ENCODE measurements at regions not wholly inside any gene's neighbourhood (a gene's known extent, or its start where the extent isn't known, plus 50 kb on each side); places are given as distances from the start of the nearest gene placed in this dataset.

GRCh38 chr2:34416856-34417255, 817.8 kb upstream of the FAM98A start:
- DNase-seq (ENCODE audit: low spot score) = no peak

GRCh38 chr2:34414856-34415255, 815.8 kb upstream of the FAM98A start:
- DNase-seq (ENCODE audit: low spot score) = no peak

- DNase-seq (ENCODE audit: low spot score) = no peak
Observed at GRCh38 chr2:34408100-34408499, 809.0 kb upstream of the FAM98A start.

GRCh38 chr2:34403512-34403911, 804.4 kb upstream of the FAM98A start:
- no peak for DNase-seq (ENCODE audit: low spot score)

- no peak for DNase-seq (ENCODE audit: low spot score)
Observed at GRCh38 chr2:34402376-34402775, 803.3 kb upstream of the FAM98A start.

- DNase-seq (ENCODE audit: low spot score) = no peak
Observed at GRCh38 chr2:34401186-34401585, 802.1 kb upstream of the FAM98A start.

- DNase-seq (ENCODE audit: low spot score) = no peak
Observed at GRCh38 chr2:34388446-34388845, 789.3 kb upstream of the FAM98A start.

- DNase-seq (ENCODE audit: low spot score) = no peak
Observed at GRCh38 chr2:34387536-34387935, 788.4 kb upstream of the FAM98A start.

GRCh38 chr2:34379586-34379985, 780.5 kb upstream of the FAM98A start:
- no peak for DNase-seq (ENCODE audit: low spot score)

GRCh38 chr2:34373586-34374233, 774.6 kb upstream of the FAM98A start:
- no peak for DNase-seq (ENCODE audit: low spot score)

GRCh38 chr2:34372967-34373366, 773.9 kb upstream of the FAM98A start:
- no peak for DNase-seq (ENCODE audit: low spot score)

- no peak for DNase-seq (ENCODE audit: low spot score)
Observed at GRCh38 chr2:34371711-34372110, 772.6 kb upstream of the FAM98A start.

- no peak for DNase-seq (ENCODE audit: low spot score)
Observed at GRCh38 chr2:34368304-34368703, 769.2 kb upstream of the FAM98A start.

- DNase-seq (ENCODE audit: low spot score) = no peak
Observed at GRCh38 chr2:34365932-34366331, 766.8 kb upstream of the FAM98A start.

GRCh38 chr2:34365512-34365911, 766.4 kb upstream of the FAM98A start:
- no peak for DNase-seq (ENCODE audit: low spot score)

GRCh38 chr2:34353509-34354113, 754.5 kb upstream of the FAM98A start:
- no peak for DNase-seq (ENCODE audit: low spot score)

- DNase-seq (ENCODE audit: low spot score) = no peak
Observed at GRCh38 chr2:34349527-34349926, 750.4 kb upstream of the FAM98A start.

GRCh38 chr2:34345030-34345429, 745.9 kb upstream of the FAM98A start:
- no peak for DNase-seq (ENCODE audit: low spot score)

- DNase-seq (ENCODE audit: low spot score) = no peak
Observed at GRCh38 chr2:34340307-34340706, 741.2 kb upstream of the FAM98A start.

- no peak for DNase-seq (ENCODE audit: low spot score)
Observed at GRCh38 chr2:34337735-34338134, 738.6 kb upstream of the FAM98A start.

- no peak for DNase-seq (ENCODE audit: low spot score)
Observed at GRCh38 chr2:34332813-34333212, 733.7 kb upstream of the FAM98A start.

GRCh38 chr2:34320056-34320455, 721.0 kb upstream of the FAM98A start:
- DNase-seq (ENCODE audit: low spot score) = no peak

- DNase-seq (ENCODE audit: low spot score) = no peak
Observed at GRCh38 chr2:34317797-34318196, 718.7 kb upstream of the FAM98A start.

GRCh38 chr2:34316788-34317187, 717.7 kb upstream of the FAM98A start:
- DNase-seq (ENCODE audit: low spot score) = no peak

Measured in ureter (tissue), 1 donor.